Panc1 (cell line): ENCODE measurements at regions not wholly inside any gene's neighbourhood (a gene's known extent, or its start where the extent isn't known, plus 50 kb on each side); places are given as distances from the start of the nearest gene placed in this dataset.

Experiments
- ATAC-seq: fragments of 200-7000 bp; cut with Tn5 transposase; 2 replicates; pipeline ENCODE4 v1.9.1; 2020; ENCODE audit warnings: mild to moderate bottlenecking, moderate library complexity
- BruUV-seq: library from RNA; stranded (reverse); fragments of 400-500 nt; replicated peaks from 2 replicates; lab custom pipeline; 2021; lab: Mats Ljungman, UMichigan
- CTCF ChIA-PET: fragments of 300-600 bp; sonication (Branson Sonifier 250); formaldehyde crosslinking; loops from one replicate; lab custom pipeline; 2022; ENCODE audit warnings: antibody characterized with exemption; lab: Charles Lee
- POLR2A ChIA-PET: fragments of 300-600 bp; sonication (Branson Sonifier 250); formaldehyde crosslinking; loops from one replicate; lab custom pipeline; 2022; ENCODE audit warnings: antibody characterized with exemption; lab: Charles Lee
- DNase-seq: peaks from one replicate; pipeline ENCODE4 v3.0.0-alpha.2; 2010; ENCODE audit warnings: low read depth, low spot score
- H3K27ac ChIP-seq: 2 replicates; pipeline ENCODE4 v1.5.1; 2011; ENCODE audit warnings: mild to moderate bottlenecking, low read length, inconsistent platforms
- H3K27me3 ChIP-seq: fragments of 200-500 bp; sonication (Bioruptor generic); 2 replicates; pipeline ENCODE4 v1.6.0; 2014; ENCODE audit warnings: low read length, inconsistent platforms; ENCODE audit not compliant: control insufficient read depth, insufficient read depth
- H3K36me3 ChIP-seq: fragments of 200-500 bp; sonication (Bioruptor generic); 2 replicates; pipeline ENCODE4 v1.5.1; 2014; ENCODE audit warnings: inconsistent platforms, mild to moderate bottlenecking, low read length, moderate library complexity; ENCODE audit not compliant: control insufficient read depth, insufficient read depth
- H3K4me1 ChIP-seq: 2 replicates; pipeline ENCODE4 v1.5.1; 2011; ENCODE audit warnings: inconsistent platforms, mild to moderate bottlenecking, low read length, moderate library complexity; ENCODE audit not compliant: control insufficient read depth, insufficient read depth
- H3K4me3 ChIP-seq, 2 experiments: 2 replicates each; pipeline ENCODE4 v1.5.1; 2011 to 2012; ENCODE audit warnings: low read depth in 2 of 2, low read length in 2 of 2, mild to moderate bottlenecking in 2 of 2, inconsistent platforms in 1 of 2, moderate library complexity in 1 of 2
- H3K9me3 ChIP-seq: fragments of 200-500 bp; sonication (Bioruptor generic); 2 replicates; pipeline ENCODE4 v1.5.1; 2014; ENCODE audit warnings: low read depth, mild to moderate bottlenecking, inconsistent platforms, low read length, moderate library complexity; ENCODE audit not compliant: control insufficient read depth, insufficient read depth
- POLR2AphosphoS5 ChIP-seq: IDR thresholded peaks from 2 replicates; pipeline ENCODE4 v1.6.1; 2012; ENCODE audit warnings: mild to moderate bottlenecking, low read depth, low read length, moderate library complexity
- SIN3A ChIP-seq: IDR thresholded peaks from 2 replicates; pipeline ENCODE4 v1.6.1; 2012; ENCODE audit warnings: low read depth, mild to moderate bottlenecking, low read length, moderate library complexity, borderline replicate concordance; ENCODE audit not compliant: insufficient read depth
- TCF7L2 ChIP-seq: IDR thresholded peaks from 2 replicates; pipeline ENCODE4 v1.6.1; 2011; ENCODE audit warnings: mild to moderate bottlenecking, low read depth, low read length, inconsistent platforms
- in situ Hi-C: cut with HindIII; loops from 2 replicates; pipeline ENCODE4 v1.10.0; 2016; ENCODE audit warnings: low sequenced_read_pairs, low pct_unique_long_range_greater_than_20kb
- intact Hi-C: fragments of 100-400 bp; cut with micrococcal nuclease; formaldehyde crosslinking; loops from one replicate; pipeline ENCODE4 v1.10.0; 2022; ENCODE audit not compliant: unreplicated experiment
- TF ChIP-seq, protein P1 (sequence below), 2 experiments: IDR thresholded peaks; 2 replicates each; pipeline ENCODE4 v1.6.1; 2011 to 2012; ENCODE audit warnings: low read depth in 2 of 2, control low read depth in 1 of 2, low read length in 1 of 2, mild to moderate bottlenecking in 1 of 2, moderate library complexity in 1 of 2; ENCODE audit not compliant: insufficient read depth in 1 of 2
- TF ChIP-seq, protein P2 (sequence below): fragments of 450-650 bp; IDR thresholded peaks from 2 replicates; pipeline ENCODE4 v1.5.1; 2017; ENCODE audit warnings: mild to moderate bottlenecking

GRCh38 chr13:80029170-80029569 lies 311.8 kb downstream of the SPRY2 start:
- Histone ChIP-seq H3K4me3 (no peak overlapping the region), H3K36me3 (no peaks in the 10 kb centered on the region; the same call in 1 of the 2 replicates), H3K9me3 (peaks cover 6% of the 10 kb centered on the region; the same call in 1 of the 2 replicates), H3K27me3 (no peaks in the 10 kb centered on the region), H3K27ac (no peak overlapping the region), H3K4me1 (peaks cover 8% of the 10 kb centered on the region; the same call in 1 of the 2 replicates)
- ATAC-seq (no peak), DNase-seq (no peak)
- in situ Hi-C loops, result no loop called here
- ChIA-PET CTCF (no interaction called here), POLR2A (no interaction called here)
- intact Hi-C loops, result loop anchor here (10.0 kb wide), 1 partner anchor 106 kb away; no protein-coding TSS in a partner anchor
- no peak for TF ChIP-seq SIN3A
- no peak for TF ChIP-seq TCF7L2
- TF ChIP-seq, protein P1, sequence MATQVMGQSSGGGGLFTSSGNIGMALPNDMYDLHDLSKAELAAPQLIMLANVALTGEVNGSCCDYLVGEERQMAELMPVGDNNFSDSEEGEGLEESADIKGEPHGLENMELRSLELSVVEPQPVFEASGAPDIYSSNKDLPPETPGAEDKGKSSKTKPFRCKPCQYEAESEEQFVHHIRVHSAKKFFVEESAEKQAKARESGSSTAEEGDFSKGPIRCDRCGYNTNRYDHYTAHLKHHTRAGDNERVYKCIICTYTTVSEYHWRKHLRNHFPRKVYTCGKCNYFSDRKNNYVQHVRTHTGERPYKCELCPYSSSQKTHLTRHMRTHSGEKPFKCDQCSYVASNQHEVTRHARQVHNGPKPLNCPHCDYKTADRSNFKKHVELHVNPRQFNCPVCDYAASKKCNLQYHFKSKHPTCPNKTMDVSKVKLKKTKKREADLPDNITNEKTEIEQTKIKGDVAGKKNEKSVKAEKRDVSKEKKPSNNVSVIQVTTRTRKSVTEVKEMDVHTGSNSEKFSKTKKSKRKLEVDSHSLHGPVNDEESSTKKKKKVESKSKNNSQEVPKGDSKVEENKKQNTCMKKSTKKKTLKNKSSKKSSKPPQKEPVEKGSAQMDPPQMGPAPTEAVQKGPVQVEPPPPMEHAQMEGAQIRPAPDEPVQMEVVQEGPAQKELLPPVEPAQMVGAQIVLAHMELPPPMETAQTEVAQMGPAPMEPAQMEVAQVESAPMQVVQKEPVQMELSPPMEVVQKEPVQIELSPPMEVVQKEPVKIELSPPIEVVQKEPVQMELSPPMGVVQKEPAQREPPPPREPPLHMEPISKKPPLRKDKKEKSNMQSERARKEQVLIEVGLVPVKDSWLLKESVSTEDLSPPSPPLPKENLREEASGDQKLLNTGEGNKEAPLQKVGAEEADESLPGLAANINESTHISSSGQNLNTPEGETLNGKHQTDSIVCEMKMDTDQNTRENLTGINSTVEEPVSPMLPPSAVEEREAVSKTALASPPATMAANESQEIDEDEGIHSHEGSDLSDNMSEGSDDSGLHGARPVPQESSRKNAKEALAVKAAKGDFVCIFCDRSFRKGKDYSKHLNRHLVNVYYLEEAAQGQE (IDR thresholded peaks at IDR 0.05; ENCODE audit: insufficient read depth in 1 of 2, low read depth in 2 of 2, low read length in 1 of 2), result no peak
- TF ChIP-seq, protein P2, sequence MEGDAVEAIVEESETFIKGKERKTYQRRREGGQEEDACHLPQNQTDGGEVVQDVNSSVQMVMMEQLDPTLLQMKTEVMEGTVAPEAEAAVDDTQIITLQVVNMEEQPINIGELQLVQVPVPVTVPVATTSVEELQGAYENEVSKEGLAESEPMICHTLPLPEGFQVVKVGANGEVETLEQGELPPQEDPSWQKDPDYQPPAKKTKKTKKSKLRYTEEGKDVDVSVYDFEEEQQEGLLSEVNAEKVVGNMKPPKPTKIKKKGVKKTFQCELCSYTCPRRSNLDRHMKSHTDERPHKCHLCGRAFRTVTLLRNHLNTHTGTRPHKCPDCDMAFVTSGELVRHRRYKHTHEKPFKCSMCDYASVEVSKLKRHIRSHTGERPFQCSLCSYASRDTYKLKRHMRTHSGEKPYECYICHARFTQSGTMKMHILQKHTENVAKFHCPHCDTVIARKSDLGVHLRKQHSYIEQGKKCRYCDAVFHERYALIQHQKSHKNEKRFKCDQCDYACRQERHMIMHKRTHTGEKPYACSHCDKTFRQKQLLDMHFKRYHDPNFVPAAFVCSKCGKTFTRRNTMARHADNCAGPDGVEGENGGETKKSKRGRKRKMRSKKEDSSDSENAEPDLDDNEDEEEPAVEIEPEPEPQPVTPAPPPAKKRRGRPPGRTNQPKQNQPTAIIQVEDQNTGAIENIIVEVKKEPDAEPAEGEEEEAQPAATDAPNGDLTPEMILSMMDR, result no peak
- TF ChIP-seq POLR2AphosphoS5, result no peak
- BruUV-seq, result no TSS peak

GRCh38 chr13:80022146-80022545 lies 318.8 kb downstream of the SPRY2 start:
- BruUV-seq, result no TSS peak
- intact Hi-C loops, result loop anchor here (10.0 kb wide), 1 partner anchor 113 kb away; no protein-coding TSS in a partner anchor

More at GRCh38 chr13:80022146-80022545, 318.8 kb downstream of the SPRY2 start:
- POLR2A ChIA-PET, result no interaction called here
- no peak overlapping the region for H3K27ac ChIP-seq
- TF ChIP-seq, protein P2, result no peak
- TF ChIP-seq TCF7L2, result no peak
- TF ChIP-seq SIN3A, result no peak
- in situ Hi-C loops, result no loop called here
- no peaks in the 10 kb centered on the region for H3K4me1 ChIP-seq
- CTCF ChIA-PET, result no interaction called here
- H3K9me3 ChIP-seq, result no peaks in the 10 kb centered on the region
- H3K36me3 ChIP-seq, result no peaks in the 10 kb centered on the region
- H3K27me3 ChIP-seq, result no peaks in the 10 kb centered on the region
- no peak overlapping the region for H3K4me3 ChIP-seq
- ATAC-seq (no peak), DNase-seq (no peak)
